ENCODE measurements at regions not wholly inside any gene's neighbourhood (a gene's known extent, or its start where the extent isn't known, plus 50 kb on each side); places are given as distances from the start of the nearest gene placed in this dataset.

DNA sequence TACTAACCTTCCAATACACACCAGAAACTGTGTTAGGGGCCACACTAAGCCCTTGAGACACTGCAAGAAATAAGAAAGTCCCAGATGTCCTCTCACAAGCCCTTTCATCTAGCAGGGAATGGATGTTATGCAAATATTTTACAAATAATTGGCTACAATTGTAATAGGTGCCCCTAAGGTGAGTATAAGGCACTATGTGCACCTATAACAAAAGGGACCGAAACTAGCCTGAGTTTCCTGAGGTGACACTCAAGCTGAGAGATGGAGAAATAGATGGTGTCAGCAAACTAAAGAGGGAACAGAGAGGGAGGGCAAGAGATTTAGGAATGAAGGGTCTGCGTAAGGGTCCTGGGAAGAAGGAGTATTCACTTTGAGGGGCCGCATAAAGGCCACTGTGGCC lies 212.6 kb downstream of the TTC8 start (continued):
- TF ChIP-seq, protein P1, sequence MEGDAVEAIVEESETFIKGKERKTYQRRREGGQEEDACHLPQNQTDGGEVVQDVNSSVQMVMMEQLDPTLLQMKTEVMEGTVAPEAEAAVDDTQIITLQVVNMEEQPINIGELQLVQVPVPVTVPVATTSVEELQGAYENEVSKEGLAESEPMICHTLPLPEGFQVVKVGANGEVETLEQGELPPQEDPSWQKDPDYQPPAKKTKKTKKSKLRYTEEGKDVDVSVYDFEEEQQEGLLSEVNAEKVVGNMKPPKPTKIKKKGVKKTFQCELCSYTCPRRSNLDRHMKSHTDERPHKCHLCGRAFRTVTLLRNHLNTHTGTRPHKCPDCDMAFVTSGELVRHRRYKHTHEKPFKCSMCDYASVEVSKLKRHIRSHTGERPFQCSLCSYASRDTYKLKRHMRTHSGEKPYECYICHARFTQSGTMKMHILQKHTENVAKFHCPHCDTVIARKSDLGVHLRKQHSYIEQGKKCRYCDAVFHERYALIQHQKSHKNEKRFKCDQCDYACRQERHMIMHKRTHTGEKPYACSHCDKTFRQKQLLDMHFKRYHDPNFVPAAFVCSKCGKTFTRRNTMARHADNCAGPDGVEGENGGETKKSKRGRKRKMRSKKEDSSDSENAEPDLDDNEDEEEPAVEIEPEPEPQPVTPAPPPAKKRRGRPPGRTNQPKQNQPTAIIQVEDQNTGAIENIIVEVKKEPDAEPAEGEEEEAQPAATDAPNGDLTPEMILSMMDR (IDR thresholded peaks at IDR 0.05; ENCODE audit: control extremely low read depth in 1 of 3, insufficient read depth in 1 of 3, low read depth in 1 of 3, low read length in 3 of 3) = no peak

Data from H1 (cell line).